GM23338 (cell line): ENCODE measurements at regions not wholly inside any gene's neighbourhood (a gene's known extent, or its start where the extent isn't known, plus 50 kb on each side); places are given as distances from the start of the nearest gene placed in this dataset.

ENCODE experiments used
- ATAC-seq: fragments of 200-7000 bp; cut with Tn5 transposase; 3 replicates; pipeline ENCODE4 v1.9.1; 2020
- DNase-seq: peaks from one replicate; pipeline ENCODE4 v3.0.0-alpha.2; 2015; ENCODE audit warnings: low spot score
- H2AFZ ChIP-seq: fragments of 200-600 bp; sonication (generic); 2 replicates; pipeline ENCODE4 v1.8.0; 2016; ENCODE audit warnings: antibody characterized with exemption, mild to moderate bottlenecking, moderate library complexity
- H3F3A ChIP-seq: fragments of 200-600 bp; sonication (generic); replicated peaks from 2 replicates; pipeline ENCODE4 v1.8.0; 2017; ENCODE audit warnings: antibody characterized with exemption, mixed run types, low read depth
- H3K27ac ChIP-seq: fragments of 200-600 bp; sonication (generic); 2 replicates; pipeline ENCODE4 v1.6.1; 2016; ENCODE audit warnings: low read depth
- H3K27me3 ChIP-seq: fragments of 200-600 bp; sonication (generic); 2 replicates; pipeline ENCODE4 v1.8.0; 2016; ENCODE audit warnings: mild to moderate bottlenecking, mixed run types, moderate library complexity; ENCODE audit not compliant: insufficient read depth
- H3K36me3 ChIP-seq: fragments of 200-600 bp; sonication (generic); 2 replicates; pipeline ENCODE4 v1.8.0; 2016; ENCODE audit warnings: mild to moderate bottlenecking; ENCODE audit not compliant: insufficient read depth
- H3K4me1 ChIP-seq: fragments of 200-600 bp; sonication (generic); 2 replicates; pipeline ENCODE4 v1.8.0; 2016; ENCODE audit warnings: mild to moderate bottlenecking, moderate library complexity; ENCODE audit not compliant: insufficient read depth
- H3K4me2 ChIP-seq: fragments of 200-600 bp; sonication (generic); 2 replicates; pipeline ENCODE4 v1.7.1; 2017; ENCODE audit warnings: mixed run types
- H3K4me3 ChIP-seq: fragments of 200-600 bp; sonication (generic); 2 replicates; pipeline ENCODE4 v1.6.1; 2016; ENCODE audit warnings: mixed run types
- H3K79me2 ChIP-seq: fragments of 200-600 bp; sonication (generic); replicated peaks from 2 replicates; pipeline ENCODE4 v1.8.0; 2017; ENCODE audit warnings: mild to moderate bottlenecking; ENCODE audit not compliant: insufficient read depth
- H3K9me2 ChIP-seq: fragments of 200-600 bp; sonication (generic); 2 replicates; pipeline ENCODE4 v1.8.0; 2017; ENCODE audit not compliant: insufficient read depth
- H4K20me1 ChIP-seq: fragments of 200-600 bp; sonication (generic); replicated peaks from 2 replicates; pipeline ENCODE4 v1.8.0; 2017; ENCODE audit warnings: mild to moderate bottlenecking; ENCODE audit not compliant: insufficient read depth
- H3K27ac Mint-ChIP-seq: 2 replicates; pipeline ENCODE4 v1.8.0; 2020; ENCODE audit warnings: inconsistent platforms, mild to moderate bottlenecking, moderate library complexity, mixed read lengths
- H3K27me3 Mint-ChIP-seq: 3 replicates; pipeline ENCODE4 v1.8.0; 2022; ENCODE audit warnings: low read depth, mild to moderate bottlenecking, moderate library complexity, mixed read lengths, inconsistent platforms; ENCODE audit not compliant: insufficient read depth, poor library complexity
- H3K36me3 Mint-ChIP-seq: 3 replicates; pipeline ENCODE4 v1.8.0; 2021; ENCODE audit warnings: low read depth, mild to moderate bottlenecking, inconsistent platforms, moderate library complexity, mixed read lengths
- H3K4me1 Mint-ChIP-seq: 3 replicates; pipeline ENCODE4 v1.8.0; 2020; ENCODE audit warnings: mild to moderate bottlenecking, inconsistent platforms, mixed read lengths
- H3K4me3 Mint-ChIP-seq: 3 replicates; pipeline ENCODE4 v1.8.0; 2021; ENCODE audit warnings: moderate library complexity, mild to moderate bottlenecking, inconsistent platforms, mixed read lengths
- H3K9me3 Mint-ChIP-seq: 3 replicates; pipeline ENCODE4 v1.8.0; 2020; ENCODE audit warnings: moderate library complexity, mild to moderate bottlenecking, inconsistent platforms, mixed read lengths
- CREB1 ChIP-seq: fragments of 250-450 bp; sonication (Bioruptor Pico); IDR thresholded peaks from 2 replicates; pipeline ENCODE4 v1.5.0; 2020; ENCODE audit warnings: low read depth, mild to moderate bottlenecking, moderate library complexity
- CTCF ChIP-seq, 2 experiments: fragments of 200-600 bp in 1 of 2; sonication (generic) in 1 of 2; conservative IDR thresholded peaks; 2 replicates each; pipeline versions ENCODE4 v1.5.1 to v1.6.1; 2016 to 2017; ENCODE audit warnings: antibody characterized with exemption in 2 of 2, low read depth in 2 of 2, mild to moderate bottlenecking in 2 of 2, moderate library complexity in 1 of 2
- EZH2 ChIP-seq: fragments of 200-600 bp; sonication (generic); IDR thresholded peaks from one replicate; pipeline ENCODE4 v1.8.0; 2017; ENCODE audit warnings: antibody characterized with exemption, mild to moderate bottlenecking, low read depth; ENCODE audit not compliant: unreplicated experiment
- EZH2phosphoT487 ChIP-seq: fragments of 200-600 bp; sonication (generic); IDR thresholded peaks from one replicate; pipeline ENCODE4 v1.8.1; 2018; ENCODE audit warnings: antibody characterized with exemption; ENCODE audit not compliant: unreplicated experiment
- JUNB ChIP-seq: IDR thresholded peaks from one replicate; pipeline ENCODE4 v1.6.1; 2016; ENCODE audit warnings: antibody characterized with exemption; ENCODE audit not compliant: unreplicated experiment
- NANOG ChIP-seq: IDR thresholded peaks from 2 replicates; pipeline ENCODE4 v1.6.1; 2016; ENCODE audit warnings: antibody characterized with exemption, borderline replicate concordance
- POLR2AphosphoS5 ChIP-seq: IDR thresholded peaks from 2 replicates; pipeline ENCODE4 v1.6.1; 2016; ENCODE audit warnings: antibody characterized with exemption, low read depth
- STAT1 ChIP-seq: IDR thresholded peaks from one replicate; pipeline ENCODE4 v1.6.1; 2016; ENCODE audit warnings: antibody characterized with exemption; ENCODE audit not compliant: unreplicated experiment
- ZNF114 ChIP-seq: fragments of 250-450 bp; sonication (Bioruptor Pico); IDR thresholded peaks from 2 replicates; pipeline ENCODE4 v1.5.0; 2020; ENCODE audit warnings: mild to moderate bottlenecking, moderate library complexity
- ZNF331 ChIP-seq: fragments of 250-450 bp; sonication (Bioruptor Pico); IDR thresholded peaks from 2 replicates; pipeline ENCODE4 v1.5.0; 2020; ENCODE audit warnings: low read depth, mild to moderate bottlenecking, moderate library complexity
- ZNF462 ChIP-seq: fragments of 250-450 bp; sonication (Bioruptor Pico); IDR thresholded peaks from 2 replicates; pipeline ENCODE4 v1.5.0; 2020; ENCODE audit warnings: mild to moderate bottlenecking, moderate library complexity
- TF ChIP-seq, protein P1 (sequence below): IDR thresholded peaks from one replicate; pipeline ENCODE4 v1.6.1; 2018; ENCODE audit warnings: antibody characterized with exemption; ENCODE audit not compliant: unreplicated experiment
- TF ChIP-seq, protein P2 (sequence below): IDR thresholded peaks from 2 replicates; pipeline ENCODE4 v1.6.1; 2016; ENCODE audit warnings: antibody characterized with exemption

DNA sequence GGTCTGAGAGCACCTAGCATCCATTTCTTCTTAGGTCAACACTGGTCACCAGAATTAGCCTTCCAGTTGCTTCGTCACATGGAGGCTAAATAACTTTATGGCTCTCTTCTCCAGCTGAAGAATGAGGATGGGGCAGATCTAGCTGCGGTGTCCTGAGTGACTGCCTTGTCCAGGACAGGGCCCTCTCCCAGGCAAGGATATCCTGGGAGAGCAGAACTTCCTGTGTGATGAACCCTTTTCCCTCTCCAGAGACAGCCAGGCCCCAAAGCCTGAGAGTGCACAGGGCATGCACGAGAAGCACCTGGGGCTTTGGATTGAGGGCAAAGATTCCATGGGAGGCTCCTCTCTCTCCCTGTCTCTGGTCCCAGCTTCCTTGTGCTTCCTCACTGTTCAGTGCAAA lies 108.2 kb upstream of the MAMLD1 start:
- no peak for ATAC-seq
- Mint-ChIP-seq H3K4me3 (no peak overlapping the region), H3K36me3 (no peaks in the 10 kb centered on the region), H3K9me3 (no peaks in the 10 kb centered on the region; the same call in 2 of the 3 replicates), H3K4me1 (0 out of 3 replicates have a peak, but pooled peaks cover 4% of the 10 kb centered on the region), H3K27ac (no peak overlapping the region), H3K27me3 (no peaks in the 10 kb centered on the region)
- Histone ChIP-seq H3K79me2 (no peaks in the 10 kb centered on the region), H3K4me3 (no peak overlapping the region), H3K27ac (no peak overlapping the region), H3K4me1 (no peaks in the 10 kb centered on the region), H2AFZ (no peak overlapping the region), H3K4me2 (no peak overlapping the region), H3F3A (no peaks in the 10 kb centered on the region), H4K20me1 (no peaks in the 10 kb centered on the region), H3K27me3 (no peaks in the 10 kb centered on the region), H3K9me2 (no peaks in the 10 kb centered on the region), H3K36me3 (no peaks in the 10 kb centered on the region)
- TF ChIP-seq ZNF114 (CRISPR knock-in tag) (no peak), NANOG (no peak), CREB1 (CRISPR knock-in tag) (no peak), EZH2phosphoT487 (no peak), ZNF462 (CRISPR knock-in tag) (no peak), POLR2AphosphoS5 (no peak), EZH2 (no peak), STAT1 (no peak), CTCF (conservative IDR thresholded peaks at IDR 0.05; ENCODE audit: low read depth in 2 of 2) (no peak), ZNF331 (CRISPR knock-in tag) (no peak), JUNB (no peak)
- TF ChIP-seq, protein P1, sequence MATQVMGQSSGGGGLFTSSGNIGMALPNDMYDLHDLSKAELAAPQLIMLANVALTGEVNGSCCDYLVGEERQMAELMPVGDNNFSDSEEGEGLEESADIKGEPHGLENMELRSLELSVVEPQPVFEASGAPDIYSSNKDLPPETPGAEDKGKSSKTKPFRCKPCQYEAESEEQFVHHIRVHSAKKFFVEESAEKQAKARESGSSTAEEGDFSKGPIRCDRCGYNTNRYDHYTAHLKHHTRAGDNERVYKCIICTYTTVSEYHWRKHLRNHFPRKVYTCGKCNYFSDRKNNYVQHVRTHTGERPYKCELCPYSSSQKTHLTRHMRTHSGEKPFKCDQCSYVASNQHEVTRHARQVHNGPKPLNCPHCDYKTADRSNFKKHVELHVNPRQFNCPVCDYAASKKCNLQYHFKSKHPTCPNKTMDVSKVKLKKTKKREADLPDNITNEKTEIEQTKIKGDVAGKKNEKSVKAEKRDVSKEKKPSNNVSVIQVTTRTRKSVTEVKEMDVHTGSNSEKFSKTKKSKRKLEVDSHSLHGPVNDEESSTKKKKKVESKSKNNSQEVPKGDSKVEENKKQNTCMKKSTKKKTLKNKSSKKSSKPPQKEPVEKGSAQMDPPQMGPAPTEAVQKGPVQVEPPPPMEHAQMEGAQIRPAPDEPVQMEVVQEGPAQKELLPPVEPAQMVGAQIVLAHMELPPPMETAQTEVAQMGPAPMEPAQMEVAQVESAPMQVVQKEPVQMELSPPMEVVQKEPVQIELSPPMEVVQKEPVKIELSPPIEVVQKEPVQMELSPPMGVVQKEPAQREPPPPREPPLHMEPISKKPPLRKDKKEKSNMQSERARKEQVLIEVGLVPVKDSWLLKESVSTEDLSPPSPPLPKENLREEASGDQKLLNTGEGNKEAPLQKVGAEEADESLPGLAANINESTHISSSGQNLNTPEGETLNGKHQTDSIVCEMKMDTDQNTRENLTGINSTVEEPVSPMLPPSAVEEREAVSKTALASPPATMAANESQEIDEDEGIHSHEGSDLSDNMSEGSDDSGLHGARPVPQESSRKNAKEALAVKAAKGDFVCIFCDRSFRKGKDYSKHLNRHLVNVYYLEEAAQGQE, result no peak
- TF ChIP-seq, protein P2, sequence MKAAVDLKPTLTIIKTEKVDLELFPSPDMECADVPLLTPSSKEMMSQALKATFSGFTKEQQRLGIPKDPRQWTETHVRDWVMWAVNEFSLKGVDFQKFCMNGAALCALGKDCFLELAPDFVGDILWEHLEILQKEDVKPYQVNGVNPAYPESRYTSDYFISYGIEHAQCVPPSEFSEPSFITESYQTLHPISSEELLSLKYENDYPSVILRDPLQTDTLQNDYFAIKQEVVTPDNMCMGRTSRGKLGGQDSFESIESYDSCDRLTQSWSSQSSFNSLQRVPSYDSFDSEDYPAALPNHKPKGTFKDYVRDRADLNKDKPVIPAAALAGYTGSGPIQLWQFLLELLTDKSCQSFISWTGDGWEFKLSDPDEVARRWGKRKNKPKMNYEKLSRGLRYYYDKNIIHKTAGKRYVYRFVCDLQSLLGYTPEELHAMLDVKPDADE, result no peak
- DNase-seq, result no peak
